ENCODE measurements at regions not wholly inside any gene's neighbourhood (a gene's known extent, or its start where the extent isn't known, plus 50 kb on each side); places are given as distances from the start of the nearest gene placed in this dataset.

DNA sequence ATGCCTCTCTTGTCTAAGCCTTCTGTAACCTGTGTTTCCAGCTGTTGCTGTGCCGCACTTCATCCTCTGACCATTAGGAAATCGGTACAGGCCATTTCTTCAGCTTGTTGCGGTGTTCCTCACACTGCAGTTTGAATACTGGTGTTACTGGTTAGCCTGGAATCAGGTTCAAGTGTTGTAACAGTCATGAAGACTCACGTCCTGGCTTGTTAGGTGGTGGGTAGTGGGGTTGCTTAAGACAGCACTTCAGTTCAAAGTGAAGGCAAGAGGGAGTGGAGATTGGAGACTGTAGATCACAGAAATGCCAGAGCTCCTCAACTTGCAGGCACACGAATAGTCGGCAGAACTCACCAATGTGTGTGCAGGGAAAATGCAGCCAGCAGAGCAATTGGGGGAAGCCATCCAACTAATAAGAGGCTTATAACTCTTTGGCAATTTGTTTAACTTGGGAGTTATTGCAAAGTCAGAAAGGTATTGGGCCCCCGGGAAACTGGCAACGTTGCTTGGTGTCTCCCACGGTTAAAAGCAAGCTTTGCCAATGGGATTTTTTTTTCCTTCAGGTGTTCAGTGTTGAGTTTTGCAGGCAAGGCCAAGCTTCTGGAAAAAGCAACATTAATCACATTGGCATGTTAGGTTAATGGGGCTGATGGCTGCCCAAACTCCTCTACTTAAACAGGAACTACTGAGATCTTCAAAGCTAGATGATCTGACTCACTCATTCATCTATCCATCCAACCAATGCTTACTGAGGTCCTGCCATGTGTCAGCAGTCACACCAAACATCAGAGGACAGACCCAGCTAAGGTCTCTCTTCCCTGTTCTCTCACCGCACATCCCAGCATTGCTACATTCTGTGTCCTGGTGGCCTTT is 380.9 kb downstream of the GATA3 start:
- in situ Hi-C loops (cut with MboI; ENCODE audit: low sequenced_read_pairs, unreplicated experiment) = no loop called here
- no peak for DNase-seq (ENCODE audit: low spot score)
- no peak for TF ChIP-seq CTCF (IDR thresholded peaks at IDR 0.05; ENCODE audit: borderline replicate concordance, control extremely low read depth, extremely low read depth, insufficient read depth, missing control alignments)

- no peak for TF ChIP-seq CTCF (IDR thresholded peaks at IDR 0.05; ENCODE audit: borderline replicate concordance, control extremely low read depth, extremely low read depth, insufficient read depth, missing control alignments)
- in situ Hi-C loops (cut with MboI; ENCODE audit: low sequenced_read_pairs, unreplicated experiment) = no loop called here
- no peak for DNase-seq (ENCODE audit: low spot score)
Measured at GRCh38 chr10:8437896-8438295, 383.4 kb downstream of the GATA3 start.

GRCh38 chr10:8438603-8439002 is 384.1 kb downstream of the GATA3 start:
- DNase-seq (ENCODE audit: low spot score) = no peak
- in situ Hi-C loops (cut with MboI; ENCODE audit: low sequenced_read_pairs, unreplicated experiment) = no loop called here
- no peak for TF ChIP-seq CTCF (IDR thresholded peaks at IDR 0.05; ENCODE audit: borderline replicate concordance, control extremely low read depth, extremely low read depth, insufficient read depth, missing control alignments)

GRCh38 chr10:8439040-8439439 is 384.6 kb downstream of the GATA3 start:
- DNase-seq (ENCODE audit: low spot score) = no peak
- TF ChIP-seq CTCF (IDR thresholded peaks at IDR 0.05; ENCODE audit: borderline replicate concordance, control extremely low read depth, extremely low read depth, insufficient read depth, missing control alignments) = no peak
- in situ Hi-C loops (cut with MboI; ENCODE audit: low sequenced_read_pairs, unreplicated experiment) = no loop called here

- in situ Hi-C loops (cut with MboI; ENCODE audit: low sequenced_read_pairs, unreplicated experiment) = no loop called here
- TF ChIP-seq CTCF (IDR thresholded peaks at IDR 0.05; ENCODE audit: borderline replicate concordance, control extremely low read depth, extremely low read depth, insufficient read depth, missing control alignments) = peak; percentile 19
- DNase-seq (ENCODE audit: low spot score) = peak; percentile 26
Measured at GRCh38 chr10:8444630-8445029, 390.1 kb downstream of the GATA3 start.

DNA sequence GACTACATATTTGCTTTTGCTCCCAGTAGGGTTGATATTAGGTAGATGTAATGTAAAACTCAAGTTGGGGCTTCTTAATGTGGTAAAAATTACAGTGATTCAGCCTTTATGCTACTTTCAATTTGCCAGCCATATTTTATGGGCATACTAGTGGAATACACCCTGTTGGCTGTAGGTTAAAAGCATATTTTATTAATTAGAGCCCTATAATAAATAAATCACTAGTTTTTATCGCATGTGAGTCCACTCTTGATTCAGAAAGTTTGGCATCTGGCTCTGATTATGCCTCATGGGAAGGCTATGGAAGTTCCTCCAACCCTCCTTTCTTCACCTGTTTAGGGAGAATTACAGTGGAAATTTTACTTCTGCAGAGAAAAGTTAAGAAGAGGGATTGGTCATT is 390.9 kb downstream of the GATA3 start:
- DNase-seq (ENCODE audit: low spot score) = no peak
- in situ Hi-C loops (cut with MboI; ENCODE audit: low sequenced_read_pairs, unreplicated experiment) = no loop called here
- no peak for TF ChIP-seq CTCF (IDR thresholded peaks at IDR 0.05; ENCODE audit: borderline replicate concordance, control extremely low read depth, extremely low read depth, insufficient read depth, missing control alignments)
